ENCODE measurements at regions not wholly inside any gene's neighbourhood (a gene's known extent, or its start where the extent isn't known, plus 50 kb on each side); places are given as distances from the start of the nearest gene placed in this dataset.

- TF ChIP-seq CTCF (IDR thresholded peaks at IDR 0.05): no peak
- no peak for TF ChIP-seq POLR2A (IDR thresholded peaks at IDR 0.05)
Observed at GRCh38 chr5:173507171-173507570, 109.3 kb downstream of the BOD1 start.
